ENCODE measurements at regions not wholly inside any gene's neighbourhood (a gene's known extent, or its start where the extent isn't known, plus 50 kb on each side); places are given as distances from the start of the nearest gene placed in this dataset.

- TF ChIP-seq CTCF (IDR thresholded peaks at IDR 0.05 in 4 of 5, conservative IDR thresholded peaks at IDR 0.05 in 1 of 5) = no peak
- TF ChIP-seq POLR2A (IDR thresholded peaks at IDR 0.05) = no peak
These were observed 367.8 kb downstream of the IRX2 start for GRCh38 chr5:2383698-2384065.
